Thymus (tissue), 11 donors: ENCODE measurements at regions not wholly inside any gene's neighbourhood (a gene's known extent, or its start where the extent isn't known, plus 50 kb on each side); places are given as distances from the start of the nearest gene placed in this dataset.
A peak's percentile ranks its signal among the peaks of the same experiment; 100 is the strongest.

Experiments
- DNase-seq, 9 donors: peaks; one replicate each; pipeline ENCODE4 v3.0.0-alpha.2; 2013; ENCODE audit warnings: low spot score in 9 of 9, low read depth in 6 of 9, missing footprints in 1 of 9
- H3K27ac ChIP-seq, 2 donors: one replicate each; pipeline ENCODE4 v1.5.1; 2013; ENCODE audit warnings: control low read depth in 1 of 2, low read depth in 1 of 2, low read length in 1 of 2, mild to moderate bottlenecking in 1 of 2, moderate library complexity in 1 of 2
- H3K27me3 ChIP-seq, 2 donors: one replicate each; pipeline ENCODE4 v1.5.1; 2013; ENCODE audit warnings: low read length in 1 of 2; ENCODE audit not compliant: control insufficient read depth in 2 of 2, insufficient read depth in 1 of 2
- H3K36me3 ChIP-seq, 2 donors: one replicate each; pipeline ENCODE4 v1.5.1; 2013; ENCODE audit warnings: low read length in 1 of 2, mild to moderate bottlenecking in 1 of 2, moderate library complexity in 1 of 2; ENCODE audit not compliant: control insufficient read depth in 2 of 2, insufficient read depth in 2 of 2
- H3K4me1 ChIP-seq, 2 donors: one replicate each; pipeline ENCODE4 v1.5.1; 2013; ENCODE audit warnings: low read length in 2 of 2; ENCODE audit not compliant: control insufficient read depth in 2 of 2, insufficient read depth in 2 of 2
- H3K4me3 ChIP-seq, 2 donors: one replicate each; pipeline ENCODE4 v1.5.1; 2013; ENCODE audit warnings: low read length in 2 of 2, control low read depth in 1 of 2, mild to moderate bottlenecking in 1 of 2
- H3K9me3 ChIP-seq, 2 donors: one replicate each; pipeline ENCODE4 v1.5.1; 2013; ENCODE audit warnings: low read length in 1 of 2, mild to moderate bottlenecking in 1 of 2; ENCODE audit not compliant: control insufficient read depth in 2 of 2, insufficient read depth in 1 of 2
- WGBS: extraction: QIAGEN DNeasy Blood & Tissue Kit; methylation state at CpG from one replicate; pipeline ENCODE4 v1.1.7; 2013; 5-methylcytosine and 5-hydroxymethylcytosine counted together
- donor health status: healthy.

DNA sequence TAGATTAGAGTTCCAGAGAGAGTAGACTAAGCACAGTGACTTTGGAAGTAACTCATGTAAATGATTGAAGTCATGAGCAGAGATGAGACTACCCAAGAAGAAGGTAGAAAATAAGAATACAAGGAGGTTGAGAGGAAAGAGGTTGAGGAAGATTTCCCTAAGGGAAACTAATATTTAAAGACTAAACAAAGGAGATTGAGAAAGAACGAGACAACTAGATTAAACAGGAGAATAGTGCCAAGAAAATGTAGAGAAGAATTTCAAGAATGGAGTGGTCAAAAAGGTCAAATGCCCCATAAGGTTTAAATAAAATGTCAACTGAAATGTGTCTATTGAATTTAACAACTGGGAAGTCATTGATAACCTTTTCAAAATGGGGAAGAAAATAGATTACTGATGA is 59.0 kb downstream of the RPS29 start:
- Histone ChIP-seq H3K36me3 (no peaks in the 10 kb centered on the region), H3K4me1 (no peaks in the 10 kb centered on the region), H3K27ac (no peak overlapping the region), H3K27me3 (no peaks in the 10 kb centered on the region), H3K9me3 (no peaks in the 10 kb centered on the region), H3K4me3 (no peak overlapping the region)
- 95% methylated on average over 1 of the region's 1 CpG for WGBS
- DNase-seq, result no peak

DNA sequence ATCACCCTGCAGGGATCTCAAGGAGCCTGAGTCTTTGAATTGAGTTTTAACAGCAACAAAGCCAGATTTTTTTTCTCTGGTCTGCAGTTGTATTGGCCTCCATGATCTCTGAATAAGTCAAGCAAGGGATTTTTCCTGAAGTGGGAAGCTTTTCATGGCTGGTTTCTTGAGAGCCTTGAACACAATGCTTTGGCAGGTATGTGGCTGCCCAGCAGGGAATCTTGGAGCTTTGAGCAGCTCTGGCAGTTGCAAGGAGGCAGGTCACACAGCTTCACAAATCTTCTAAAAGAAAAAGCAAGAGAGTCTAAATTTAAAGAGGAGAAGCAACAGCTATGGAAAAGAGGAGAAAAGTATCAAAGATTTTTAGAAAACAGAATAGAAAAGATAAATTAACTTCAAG is 60.1 kb downstream of the RPS29 start:
- H3K4me3 ChIP-seq, result no peak overlapping the region
- H3K36me3 ChIP-seq, result no peaks in the 10 kb centered on the region
- no peaks in the 10 kb centered on the region for H3K27me3 ChIP-seq
- DNase-seq, result no peak
- H3K4me1 ChIP-seq, result no peaks in the 10 kb centered on the region
- H3K27ac ChIP-seq, result no peak overlapping the region
- H3K9me3 ChIP-seq, result no peaks in the 10 kb centered on the region

DNA sequence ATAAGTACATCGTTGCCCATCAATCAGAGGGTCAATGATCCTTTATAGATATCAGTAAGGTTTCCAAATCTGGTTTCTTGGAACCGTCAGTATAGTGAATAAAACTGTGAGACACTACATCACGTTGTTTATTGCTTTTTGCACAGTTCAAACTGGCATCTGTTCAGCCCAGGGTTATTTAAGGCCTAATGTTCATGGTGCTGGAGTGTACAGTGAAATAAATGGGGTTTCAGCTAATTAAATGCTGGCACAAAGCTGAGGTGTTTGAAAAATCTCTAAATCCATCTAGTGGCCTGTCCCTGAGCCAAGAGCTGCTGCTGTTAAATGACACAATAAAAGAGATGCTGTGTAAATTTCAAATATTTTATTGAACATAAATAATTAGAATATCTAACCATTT is 69.9 kb downstream of the RPS29 start:
- no peak for DNase-seq
- Histone ChIP-seq H3K4me3 (no peak overlapping the region), H3K27me3 (no peaks in the 10 kb centered on the region), H3K27ac (no peak overlapping the region), H3K36me3 (no peaks in the 10 kb centered on the region), H3K4me1 (no peaks in the 10 kb centered on the region), H3K9me3 (no peaks in the 10 kb centered on the region)
- 91% methylated on average over 3 of the region's 3 CpGs for WGBS

DNA sequence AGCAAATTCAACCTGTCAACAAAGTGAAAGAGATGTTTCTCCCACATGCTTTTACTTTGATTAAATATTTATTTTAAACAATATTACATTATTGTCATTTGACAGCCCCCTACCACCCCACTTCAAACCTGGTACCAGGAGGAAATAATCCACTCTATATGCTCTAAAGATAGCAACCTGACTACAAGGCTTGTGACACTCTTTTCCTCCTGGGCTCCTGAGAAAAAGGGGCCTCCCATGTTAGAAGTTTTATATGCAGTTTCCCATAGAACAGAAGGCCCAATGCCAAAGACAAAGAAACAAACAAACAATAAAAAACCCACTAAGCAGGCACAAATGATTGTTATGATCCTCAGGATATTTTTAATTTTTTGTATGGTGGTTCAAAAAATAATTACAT is 73.6 kb downstream of the RPS29 start:
- DNase-seq, result no peak
- H3K36me3 ChIP-seq, result no peaks in the 10 kb centered on the region
- no peak overlapping the region for H3K27ac ChIP-seq
- H3K4me1 ChIP-seq, result no peaks in the 10 kb centered on the region
- no peaks in the 10 kb centered on the region for H3K9me3 ChIP-seq
- no peak overlapping the region for H3K4me3 ChIP-seq
- no peaks in the 10 kb centered on the region for H3K27me3 ChIP-seq

DNA sequence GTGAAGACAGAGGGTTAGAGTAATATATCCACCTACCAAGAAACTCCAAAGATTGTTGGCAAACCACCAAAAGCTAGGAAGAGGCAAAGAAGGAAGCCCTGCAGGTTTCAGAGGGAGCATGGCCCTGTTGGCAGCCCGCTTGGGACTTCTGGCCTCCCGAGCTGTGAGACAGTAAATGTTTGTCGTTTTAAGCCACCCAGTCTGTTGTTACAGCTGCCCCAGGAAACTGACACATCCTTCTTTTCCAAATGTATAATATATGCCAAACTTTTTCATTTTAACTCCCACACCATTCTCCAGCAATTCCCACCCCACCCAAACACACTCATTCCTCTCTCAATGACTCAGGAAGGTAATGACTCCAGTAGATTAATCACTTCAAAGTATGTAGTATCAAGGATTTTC is 74.0 kb downstream of the RPS29 start:
- no peaks in the 10 kb centered on the region for H3K36me3 ChIP-seq
- DNase-seq, result no peak
- H3K9me3 ChIP-seq, result no peaks in the 10 kb centered on the region
- 82% methylated on average over 3 of the region's 3 CpGs for WGBS
- no peaks in the 10 kb centered on the region for H3K27me3 ChIP-seq
- H3K4me3 ChIP-seq, result no peak overlapping the region
- H3K27ac ChIP-seq, result no peak overlapping the region
- H3K4me1 ChIP-seq, result no peaks in the 10 kb centered on the region

DNA sequence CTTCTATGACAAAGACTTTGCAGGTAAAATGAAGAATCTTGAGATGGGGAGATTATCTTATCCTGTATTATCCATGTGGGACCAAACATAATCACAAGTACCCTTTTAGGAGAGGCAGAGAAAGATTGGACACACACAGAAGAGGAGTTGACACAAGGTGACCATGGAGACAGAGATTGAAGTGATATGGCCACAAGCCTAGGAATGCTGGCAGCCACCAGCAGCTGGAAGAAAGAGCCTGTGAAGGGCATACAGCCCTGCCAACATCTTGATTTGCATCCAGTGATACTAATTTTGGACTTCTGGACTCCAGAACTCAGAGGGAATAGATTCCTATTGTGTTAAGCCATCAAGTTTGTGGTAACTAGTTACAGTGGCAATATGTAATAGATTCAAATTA is 78.1 kb downstream of the RPS29 start:
- Histone ChIP-seq H3K36me3 (no peaks in the 10 kb centered on the region), H3K4me3 (no peak overlapping the region), H3K4me1 (peaks cover 0 to 12% of the 10 kb centered on the region in 2 donors), H3K27ac (no peak overlapping the region), H3K27me3 (no peaks in the 10 kb centered on the region), H3K9me3 (no peaks in the 10 kb centered on the region)
- DNase-seq, result no peak

DNA sequence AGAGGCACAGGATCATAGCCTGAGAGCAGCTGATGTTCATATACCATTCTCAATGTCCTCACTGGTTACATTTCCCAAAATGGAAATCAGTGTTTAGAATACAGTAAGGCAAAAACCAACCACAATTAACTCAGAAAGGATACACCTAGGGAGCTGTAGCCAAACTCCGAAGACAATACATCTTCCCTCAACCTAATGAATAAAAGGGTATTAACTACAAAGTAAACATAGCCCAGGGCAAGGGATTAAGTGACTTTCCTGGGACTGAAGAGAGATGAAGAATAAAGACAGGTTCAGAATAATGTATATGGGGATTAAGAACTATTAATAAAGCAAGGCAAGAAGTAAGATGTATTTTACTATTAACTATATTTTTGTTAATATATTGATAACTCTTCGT is 79.5 kb downstream of the RPS29 start:
- H3K36me3 ChIP-seq, result no peaks in the 10 kb centered on the region
- DNase-seq, result no peak
- no peaks in the 10 kb centered on the region for H3K27me3 ChIP-seq
- H3K4me3 ChIP-seq, result no peak overlapping the region
- 98% methylated on average over 2 of the region's 2 CpGs for WGBS
- H3K27ac ChIP-seq, result no peak overlapping the region
- H3K4me1 ChIP-seq, result peaks cover 0 to 12% of the 10 kb centered on the region in 2 donors
- no peaks in the 10 kb centered on the region for H3K9me3 ChIP-seq

DNA sequence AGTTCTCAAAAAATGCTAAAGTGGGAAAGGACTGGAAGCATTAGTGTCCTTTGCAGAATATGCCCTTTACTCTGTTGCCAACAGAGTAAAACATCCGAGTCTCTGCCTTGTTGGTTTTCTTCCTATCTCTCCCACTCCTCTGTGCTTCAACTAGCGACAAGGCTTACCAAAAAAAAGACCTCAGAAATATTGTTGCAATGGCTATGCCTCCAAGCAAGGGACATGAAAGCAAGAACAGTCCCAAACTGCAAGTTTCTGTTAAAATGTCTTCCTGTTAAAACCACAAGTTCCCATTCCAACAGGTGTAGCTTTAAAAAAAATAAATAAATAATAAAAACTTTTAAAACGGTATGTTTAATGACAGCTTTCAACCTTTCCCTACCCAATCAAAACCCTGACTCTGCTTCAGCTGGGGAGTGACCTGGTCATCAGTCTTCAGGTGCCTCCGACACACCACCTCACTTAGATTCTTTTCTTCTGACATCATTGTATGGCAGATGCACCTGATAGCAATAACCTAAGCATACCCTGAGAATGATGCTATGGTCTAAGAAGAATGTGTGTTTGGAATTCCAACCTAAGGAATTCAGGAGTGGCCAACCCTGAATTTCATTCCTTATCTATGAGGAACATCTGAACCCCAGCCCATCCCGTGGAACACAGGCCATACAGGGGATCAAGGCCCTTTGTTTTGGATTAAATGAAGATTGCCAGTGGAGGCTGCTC is 81.0 kb downstream of the RPS29 start:
- Histone ChIP-seq H3K27me3 (no peaks in the 10 kb centered on the region), H3K4me1 (peaks cover 0 to 12% of the 10 kb centered on the region in 2 donors)
- WGBS, result 11% methylated on average over 5 of the region's 5 CpGs

DNA sequence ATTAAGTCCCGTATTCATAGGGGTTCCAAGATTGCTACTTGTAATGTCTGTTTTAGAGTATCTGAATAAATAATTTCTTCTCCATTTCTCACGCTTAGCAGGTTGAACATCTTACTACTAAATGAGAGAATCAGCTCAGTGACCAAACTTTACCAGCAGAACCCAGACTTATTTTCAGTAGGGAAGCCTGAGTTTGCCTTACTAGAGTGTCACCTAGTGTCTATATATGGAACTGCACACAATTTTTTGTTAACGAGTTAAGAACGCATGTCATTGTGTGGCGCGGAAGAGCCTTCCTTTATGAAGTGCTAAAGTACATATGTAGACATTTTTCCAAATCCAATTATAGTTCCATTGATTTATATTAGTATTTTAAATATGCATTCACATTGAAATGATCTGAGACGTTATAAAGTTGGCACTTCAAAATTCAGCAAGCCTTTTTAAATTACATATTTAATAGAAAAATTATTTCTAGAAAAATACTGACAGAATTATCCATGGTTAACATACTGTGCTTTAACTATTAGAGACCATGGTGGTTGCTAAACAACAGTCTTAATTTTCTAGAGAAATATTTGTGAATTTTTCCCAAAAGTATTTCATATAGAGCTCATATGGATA is 88.3 kb downstream of the RPS29 start:
- Histone ChIP-seq H3K4me3 (no peak overlapping the region), H3K4me1 (no peaks in the 10 kb centered on the region)
- 31% methylated on average over 7 of the region's 7 CpGs for WGBS

More for the DNA sequence above, 81.0 kb downstream of the RPS29 start:
- H3K9me3 ChIP-seq, result no peaks in the 10 kb centered on the region
- peak in 1 of 9 donors; percentile 28 for DNase-seq
- no peak overlapping the region for H3K4me3 ChIP-seq
- H3K27ac ChIP-seq, result peak overlapping the region in 1 of 2 donors; percentile 60
- no peaks in the 10 kb centered on the region for H3K36me3 ChIP-seq

More for the DNA sequence above, 88.3 kb downstream of the RPS29 start:
- no peaks in the 10 kb centered on the region for H3K27me3 ChIP-seq
- peak; percentile 21 to 89 (median 64) for DNase-seq
- H3K9me3 ChIP-seq, result no peaks in the 10 kb centered on the region
- H3K36me3 ChIP-seq, result no peaks in the 10 kb centered on the region
- H3K27ac ChIP-seq, result no peak overlapping the region
